GM12875 (cell line): ENCODE measurements at regions not wholly inside any gene's neighbourhood (a gene's known extent, or its start where the extent isn't known, plus 50 kb on each side); places are given as distances from the start of the nearest gene placed in this dataset.

Source experiments
- H3K4me3 ChIP-seq: one replicate; pipeline ENCODE4 v1.5.1; 2011; ENCODE audit warnings: low read depth, low read length, control low read depth
- CTCF ChIP-seq: IDR thresholded peaks from 2 replicates; pipeline ENCODE4 v1.5.1; 2011; ENCODE audit warnings: low read depth, mild to moderate bottlenecking, control low read depth, inconsistent platforms, low read length, moderate library complexity, borderline replicate concordance; ENCODE audit not compliant: insufficient read depth

DNA sequence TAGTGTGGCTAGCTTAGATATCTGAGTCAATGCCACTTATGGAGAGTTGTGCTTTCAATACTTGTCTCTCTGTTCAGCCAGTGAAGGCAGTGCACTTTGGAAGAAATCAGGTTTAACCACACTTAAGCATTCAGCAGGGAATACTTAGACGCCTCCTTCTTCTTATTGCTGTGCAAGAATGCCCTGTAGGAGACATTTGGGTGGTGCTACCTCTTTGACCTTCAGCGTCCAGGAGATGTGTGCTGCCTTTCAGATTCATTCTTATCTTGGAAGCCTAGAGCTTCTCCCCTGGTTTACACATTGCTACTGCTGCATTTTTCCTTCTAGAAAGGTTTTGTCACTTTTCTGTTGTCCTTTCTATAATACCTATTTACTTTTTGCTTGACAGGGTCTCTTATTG is 350.5 kb downstream of the ARL6IP6 start:
- TF ChIP-seq CTCF: no peak
- H3K4me3 ChIP-seq: no peak overlapping the region

- H3K4me3 ChIP-seq: no peak overlapping the region
These were observed 349.6 kb downstream of the ARL6IP6 start for GRCh38 chr2:153068052-153068451.

DNA sequence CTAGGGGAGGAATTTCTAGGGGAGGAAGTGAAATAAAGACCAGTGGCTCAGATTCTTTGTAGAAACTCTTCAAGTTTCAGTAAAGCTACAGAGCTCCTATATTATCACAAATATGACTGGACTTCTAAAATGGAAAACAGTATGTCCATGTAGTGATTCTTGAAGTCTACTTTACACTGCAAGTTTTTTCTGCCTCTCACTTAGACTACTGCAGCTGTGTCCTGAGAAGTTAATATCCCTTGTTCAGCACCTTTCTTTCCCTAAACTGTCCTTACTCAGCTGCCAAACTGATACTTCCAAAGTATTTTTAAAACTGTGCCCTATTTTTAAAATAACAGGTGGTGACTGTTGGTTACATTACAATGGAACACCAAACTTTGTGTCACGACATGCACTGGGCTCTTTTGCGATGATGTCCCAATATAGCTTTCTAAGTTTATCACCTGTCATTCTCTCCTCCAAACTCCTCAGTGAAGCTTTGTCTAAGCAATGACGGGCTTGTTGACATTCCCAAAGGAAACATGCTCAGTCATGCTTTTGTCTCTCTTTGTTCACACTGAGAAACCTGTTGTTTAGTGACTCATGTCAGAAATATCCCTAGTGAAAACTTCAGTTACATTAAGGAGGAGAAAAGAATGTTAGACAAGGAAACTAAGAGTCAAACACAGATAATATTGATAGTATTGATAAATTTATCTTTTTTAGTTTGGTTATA is 341.1 kb downstream of the ARL6IP6 start:
- no peak for TF ChIP-seq CTCF
- H3K4me3 ChIP-seq: no peak overlapping the region

More at GRCh38 chr2:153068052-153068451, 349.6 kb downstream of the ARL6IP6 start:
- TF ChIP-seq CTCF: no peak

GRCh38 chr2:153057743-153058142 is 339.3 kb downstream of the ARL6IP6 start:
- no peak overlapping the region for H3K4me3 ChIP-seq
- TF ChIP-seq CTCF: no peak

DNA sequence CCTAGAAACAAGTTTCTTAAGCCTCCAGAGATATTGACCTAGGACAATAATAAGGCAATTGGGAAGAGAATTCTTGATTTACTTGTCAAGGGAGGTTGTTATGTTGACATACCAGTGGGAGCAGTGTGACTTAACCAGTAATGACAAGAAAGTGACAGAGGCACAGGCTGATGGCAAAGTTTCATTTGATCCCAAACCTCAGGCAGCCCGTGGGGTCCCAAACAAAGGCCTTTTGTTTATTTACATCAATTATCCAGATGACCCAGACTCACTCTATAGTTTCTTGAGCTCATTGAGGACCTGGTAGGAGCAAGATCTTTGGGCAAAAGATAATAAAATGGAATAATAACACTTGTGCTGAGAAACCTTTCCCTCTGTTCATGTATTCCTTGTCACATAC is 336.8 kb downstream of the ARL6IP6 start:
- TF ChIP-seq CTCF: no peak
- H3K4me3 ChIP-seq: no peak overlapping the region

GRCh38 chr2:153052807-153053559 is 334.6 kb downstream of the ARL6IP6 start:
- TF ChIP-seq CTCF: no peak
- no peak overlapping the region for H3K4me3 ChIP-seq

DNA sequence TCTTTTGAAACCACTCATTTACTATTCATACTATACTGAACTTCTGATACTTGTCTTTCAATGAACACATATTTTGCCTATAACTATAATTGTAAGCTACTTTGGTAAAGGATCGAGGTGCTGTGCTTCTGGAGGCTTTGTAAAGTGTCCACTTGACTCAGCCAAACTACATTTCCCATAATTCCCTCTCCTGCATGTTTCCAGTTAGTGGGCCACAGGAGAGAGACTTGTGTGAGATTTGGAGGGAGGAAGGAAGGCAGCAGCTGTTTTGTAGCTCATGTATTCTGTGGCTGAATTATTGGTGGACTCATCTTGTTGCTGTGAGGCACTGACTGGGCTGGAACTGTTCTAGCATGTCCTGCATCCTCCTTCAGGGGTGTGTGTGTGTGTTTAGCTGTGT is 328.8 kb downstream of the ARL6IP6 start:
- H3K4me3 ChIP-seq: no peak overlapping the region
- TF ChIP-seq CTCF: no peak
